ENCODE measurements at regions not wholly inside any gene's neighbourhood (a gene's known extent, or its start where the extent isn't known, plus 50 kb on each side); places are given as distances from the start of the nearest gene placed in this dataset.

- Mint-ChIP-seq H3K27ac (ENCODE audit: unreplicated experiment) (no peak overlapping the region), H3K36me3 (ENCODE audit: insufficient read depth, unreplicated experiment) (no peaks in the 10 kb centered on the region), H3K4me3 (ENCODE audit: unreplicated experiment) (no peak overlapping the region), H3K27me3 (ENCODE audit: insufficient read depth, unreplicated experiment) (no peaks in the 10 kb centered on the region), H3K9me3 (ENCODE audit: unreplicated experiment) (no peaks in the 10 kb centered on the region), H3K4me1 (ENCODE audit: low read depth, unreplicated experiment) (no peaks in the 10 kb centered on the region)
- no peak for TF ChIP-seq CTCF (IDR thresholded peaks at IDR 0.05; ENCODE audit: insufficient read depth in 1 of 2, low read depth in 1 of 2, low read length in 1 of 2, severe bottlenecking in 1 of 2, unreplicated experiment in 1 of 2)
- H3K9me3 ChIP-seq: no peaks in the 10 kb centered on the region; the same call in none of the 2 replicates
- H3K27me3 ChIP-seq (replicated peaks; ENCODE audit: control insufficient read depth, insufficient read depth, low read length): no peaks in the 10 kb centered on the region
- H3K4me1 ChIP-seq: no peaks in the 10 kb centered on the region
- ChIA-PET POLR2A (no interaction called here), CTCF (no interaction called here)
- intact Hi-C loops (cut with micrococcal nuclease; ENCODE audit: unreplicated experiment): no loop called here
- no peak for DNase-seq
- H3K4me3 ChIP-seq (ENCODE audit: low read depth, low read length): no peak overlapping the region
- H3K36me3 ChIP-seq (ENCODE audit: control insufficient read depth, insufficient read depth, low read length): no peaks in the 10 kb centered on the region
- BruUV-seq (replicated peaks): no TSS peak
Measured at GRCh38 chr2:188091220-188091619, 200.5 kb upstream of the GULP1 start.

- CTCF ChIA-PET: no interaction called here
- Mint-ChIP-seq H3K27ac (ENCODE audit: unreplicated experiment) (no peak overlapping the region), H3K4me1 (ENCODE audit: low read depth, unreplicated experiment) (no peaks in the 10 kb centered on the region), H3K9me3 (ENCODE audit: unreplicated experiment) (no peaks in the 10 kb centered on the region), H3K27me3 (ENCODE audit: insufficient read depth, unreplicated experiment) (peaks cover 3% of the 10 kb centered on the region), H3K36me3 (ENCODE audit: insufficient read depth, unreplicated experiment) (no peaks in the 10 kb centered on the region), H3K4me3 (ENCODE audit: unreplicated experiment) (no peak overlapping the region)
- intact Hi-C loops (cut with micrococcal nuclease; ENCODE audit: unreplicated experiment): no loop called here
- Histone ChIP-seq H3K9me3 (no peaks in the 10 kb centered on the region; the same call in none of the 2 replicates), H3K27me3 (replicated peaks; ENCODE audit: control insufficient read depth, insufficient read depth, low read length) (no peaks in the 10 kb centered on the region), H3K4me1 (no peaks in the 10 kb centered on the region), H3K4me3 (ENCODE audit: low read depth, low read length) (no peak overlapping the region), H3K36me3 (ENCODE audit: control insufficient read depth, insufficient read depth, low read length) (no peaks in the 10 kb centered on the region)
- no peak for DNase-seq
- TF ChIP-seq CTCF (IDR thresholded peaks at IDR 0.05; ENCODE audit: insufficient read depth in 1 of 2, low read depth in 1 of 2, low read length in 1 of 2, severe bottlenecking in 1 of 2, unreplicated experiment in 1 of 2): no peak
- no TSS peak for BruUV-seq (replicated peaks)
- POLR2A ChIA-PET: no interaction called here
Measured at GRCh38 chr2:188092734-188093133, 198.9 kb upstream of the GULP1 start.

- Histone ChIP-seq H3K4me3 (ENCODE audit: low read depth, low read length) (no peak overlapping the region), H3K4me1 (no peaks in the 10 kb centered on the region), H3K9me3 (no peaks in the 10 kb centered on the region), H3K36me3 (ENCODE audit: control insufficient read depth, insufficient read depth, low read length) (no peaks in the 10 kb centered on the region), H3K27me3 (replicated peaks; ENCODE audit: control insufficient read depth, insufficient read depth, low read length) (no peaks in the 10 kb centered on the region)
- Mint-ChIP-seq H3K4me3 (ENCODE audit: unreplicated experiment) (no peak overlapping the region), H3K36me3 (ENCODE audit: insufficient read depth, unreplicated experiment) (no peaks in the 10 kb centered on the region), H3K9me3 (ENCODE audit: unreplicated experiment) (no peaks in the 10 kb centered on the region), H3K27ac (ENCODE audit: unreplicated experiment) (no peak overlapping the region), H3K4me1 (ENCODE audit: low read depth, unreplicated experiment) (no peaks in the 10 kb centered on the region), H3K27me3 (ENCODE audit: insufficient read depth, unreplicated experiment) (peaks cover 3% of the 10 kb centered on the region)
- ChIA-PET POLR2A (no interaction called here), CTCF (no interaction called here)
- TF ChIP-seq CTCF (IDR thresholded peaks at IDR 0.05; ENCODE audit: insufficient read depth in 1 of 2, low read depth in 1 of 2, low read length in 1 of 2, severe bottlenecking in 1 of 2, unreplicated experiment in 1 of 2): no peak
- DNase-seq: no peak
- BruUV-seq (replicated peaks): no TSS peak
- intact Hi-C loops (cut with micrococcal nuclease; ENCODE audit: unreplicated experiment): no loop called here
Measured at GRCh38 chr2:188096910-188097309, 194.8 kb upstream of the GULP1 start.
